ENCODE measurements at regions not wholly inside any gene's neighbourhood (a gene's known extent, or its start where the extent isn't known, plus 50 kb on each side); places are given as distances from the start of the nearest gene placed in this dataset.

DNA sequence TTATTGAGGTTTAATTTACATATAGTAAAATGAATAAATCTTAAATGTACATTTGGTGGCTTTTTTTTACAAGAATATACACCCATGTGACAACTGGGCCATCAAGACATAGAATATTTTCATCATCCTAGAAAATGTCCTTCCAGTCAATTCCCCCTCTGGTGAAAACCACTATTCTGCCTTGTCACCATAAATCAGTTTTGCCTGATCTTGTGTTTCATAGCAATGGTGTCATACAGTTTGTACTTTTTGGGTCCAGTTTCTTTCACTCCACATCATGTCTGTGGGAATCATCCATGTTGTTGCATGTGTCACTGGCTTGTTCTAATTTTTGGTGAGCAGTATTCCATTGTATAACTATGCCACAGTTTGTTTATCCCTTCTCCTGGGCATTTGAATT is 133.1 kb downstream of the PDCD6IP start:
- H3K36me3 Mint-ChIP-seq (ENCODE audit: low read depth), result no peaks in the 10 kb centered on the region
- ATAC-seq (ENCODE audit: low read depth), result no peak
- H3K9me3 Mint-ChIP-seq, result no peaks in the 10 kb centered on the region
- H3K27ac Mint-ChIP-seq, result no peak overlapping the region
- TF ChIP-seq, protein P1, sequence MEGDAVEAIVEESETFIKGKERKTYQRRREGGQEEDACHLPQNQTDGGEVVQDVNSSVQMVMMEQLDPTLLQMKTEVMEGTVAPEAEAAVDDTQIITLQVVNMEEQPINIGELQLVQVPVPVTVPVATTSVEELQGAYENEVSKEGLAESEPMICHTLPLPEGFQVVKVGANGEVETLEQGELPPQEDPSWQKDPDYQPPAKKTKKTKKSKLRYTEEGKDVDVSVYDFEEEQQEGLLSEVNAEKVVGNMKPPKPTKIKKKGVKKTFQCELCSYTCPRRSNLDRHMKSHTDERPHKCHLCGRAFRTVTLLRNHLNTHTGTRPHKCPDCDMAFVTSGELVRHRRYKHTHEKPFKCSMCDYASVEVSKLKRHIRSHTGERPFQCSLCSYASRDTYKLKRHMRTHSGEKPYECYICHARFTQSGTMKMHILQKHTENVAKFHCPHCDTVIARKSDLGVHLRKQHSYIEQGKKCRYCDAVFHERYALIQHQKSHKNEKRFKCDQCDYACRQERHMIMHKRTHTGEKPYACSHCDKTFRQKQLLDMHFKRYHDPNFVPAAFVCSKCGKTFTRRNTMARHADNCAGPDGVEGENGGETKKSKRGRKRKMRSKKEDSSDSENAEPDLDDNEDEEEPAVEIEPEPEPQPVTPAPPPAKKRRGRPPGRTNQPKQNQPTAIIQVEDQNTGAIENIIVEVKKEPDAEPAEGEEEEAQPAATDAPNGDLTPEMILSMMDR (IDR thresholded peaks at IDR 0.05), result no peak
- no peaks in the 10 kb centered on the region for H3K4me1 Mint-ChIP-seq
- DNase-seq, result no peak
- no peak overlapping the region for H3K4me3 Mint-ChIP-seq
- ChIA-PET POLR2A (no interaction called here), CTCF (no interaction called here)
- peaks cover 4% of the 10 kb centered on the region for H3K27me3 Mint-ChIP-seq
- intact Hi-C loops (cut with micrococcal nuclease), result no loop called here

DNA sequence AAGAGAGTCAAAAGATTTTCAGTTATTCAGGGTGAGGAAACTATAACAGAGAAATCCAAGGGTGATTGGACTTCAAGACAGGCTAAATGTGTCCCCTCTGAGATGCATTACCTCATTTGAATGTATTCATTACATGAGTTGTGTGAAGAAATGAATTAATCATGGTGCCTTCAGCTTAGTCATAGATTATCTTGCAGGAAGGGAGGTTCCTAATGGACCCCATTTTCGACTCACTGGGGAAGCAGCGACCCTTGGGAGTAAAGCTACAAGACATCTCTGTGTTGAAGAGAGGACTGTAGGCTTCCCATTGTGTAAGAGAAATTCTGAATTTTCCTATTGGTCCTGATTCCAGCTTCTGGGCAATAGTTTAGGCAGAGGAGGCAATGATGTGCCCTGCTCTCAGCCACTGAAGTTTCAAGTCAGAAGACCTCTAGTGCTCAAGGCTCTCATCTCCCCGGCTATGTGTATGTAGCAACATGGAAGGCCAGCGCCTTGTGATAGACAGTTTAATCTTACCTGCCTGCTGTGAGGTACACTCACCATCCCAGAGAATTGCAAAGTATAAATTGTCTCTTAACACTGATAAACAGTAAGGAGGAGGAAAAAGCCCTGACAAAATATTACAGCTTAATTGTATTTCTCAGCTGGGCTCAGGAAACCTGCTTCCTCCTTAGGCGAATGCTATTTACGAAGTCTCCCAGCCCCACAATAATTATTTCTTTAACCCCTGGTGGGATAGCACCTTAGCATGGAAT is 133.8 kb downstream of the PDCD6IP start:
- intact Hi-C loops (cut with micrococcal nuclease), result no loop called here
- H3K27me3 Mint-ChIP-seq, result peaks cover 7% of the 10 kb centered on the region
- no peaks in the 10 kb centered on the region for H3K36me3 Mint-ChIP-seq (ENCODE audit: low read depth)
- H3K4me3 Mint-ChIP-seq, result no peak overlapping the region
- no peaks in the 10 kb centered on the region for H3K4me1 Mint-ChIP-seq
- ATAC-seq (ENCODE audit: low read depth) (no peak), DNase-seq (no peak)
- CTCF ChIA-PET, result no interaction called here
- no peak overlapping the region for H3K27ac Mint-ChIP-seq
- no peaks in the 10 kb centered on the region for H3K9me3 Mint-ChIP-seq
- TF ChIP-seq, protein P1 (IDR thresholded peaks at IDR 0.05), result no peak
- POLR2A ChIA-PET, result no interaction called here

DNA sequence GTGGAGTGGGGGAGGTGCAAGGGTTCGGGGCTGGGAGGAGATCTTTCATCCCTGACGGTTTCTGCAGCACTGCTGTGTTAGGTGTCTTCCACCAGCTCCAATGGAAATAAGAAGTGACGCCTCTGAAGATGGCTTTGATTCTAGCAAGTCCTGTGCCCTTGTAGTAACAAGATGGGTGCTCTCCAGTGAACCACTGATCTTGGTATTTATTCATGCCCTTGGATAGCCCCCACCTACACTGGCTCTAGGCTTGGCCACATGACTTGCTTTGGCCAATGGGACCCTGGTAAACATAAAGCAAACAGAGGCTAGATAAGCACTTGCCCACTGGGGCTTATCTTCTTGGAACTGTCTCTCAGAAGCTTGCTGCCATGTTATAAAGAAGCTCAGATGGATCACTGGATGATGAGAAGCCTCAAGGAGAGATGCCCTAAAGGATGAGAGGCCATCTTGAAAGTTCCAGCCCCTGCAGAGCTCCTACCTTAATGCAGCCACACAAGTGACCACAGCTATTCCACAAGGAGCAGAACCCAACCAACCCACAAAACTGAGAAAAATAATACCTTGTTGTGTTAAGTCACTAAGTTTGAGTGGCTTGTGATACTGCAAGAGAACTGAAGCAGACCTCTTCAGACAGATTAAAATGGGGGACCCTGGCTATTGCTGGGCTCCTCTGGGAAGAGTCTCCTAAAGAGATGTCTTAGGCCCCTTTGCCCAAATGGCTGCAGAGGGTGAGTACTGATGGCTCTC is 137.9 kb downstream of the PDCD6IP start:
- H3K4me3 Mint-ChIP-seq, result no peak overlapping the region
- H3K36me3 Mint-ChIP-seq (ENCODE audit: low read depth), result no peaks in the 10 kb centered on the region
- intact Hi-C loops (cut with micrococcal nuclease), result no loop called here
- H3K27me3 Mint-ChIP-seq, result peaks cover 9% of the 10 kb centered on the region
- ATAC-seq (ENCODE audit: low read depth), result no peak
- no peak for DNase-seq
- CTCF ChIA-PET, result no interaction called here
- no peaks in the 10 kb centered on the region for H3K9me3 Mint-ChIP-seq
- no peak overlapping the region for H3K27ac Mint-ChIP-seq
- TF ChIP-seq, protein P1 (IDR thresholded peaks at IDR 0.05), result no peak
- H3K4me1 Mint-ChIP-seq, result no peaks in the 10 kb centered on the region
- POLR2A ChIA-PET, result no interaction called here

DNA sequence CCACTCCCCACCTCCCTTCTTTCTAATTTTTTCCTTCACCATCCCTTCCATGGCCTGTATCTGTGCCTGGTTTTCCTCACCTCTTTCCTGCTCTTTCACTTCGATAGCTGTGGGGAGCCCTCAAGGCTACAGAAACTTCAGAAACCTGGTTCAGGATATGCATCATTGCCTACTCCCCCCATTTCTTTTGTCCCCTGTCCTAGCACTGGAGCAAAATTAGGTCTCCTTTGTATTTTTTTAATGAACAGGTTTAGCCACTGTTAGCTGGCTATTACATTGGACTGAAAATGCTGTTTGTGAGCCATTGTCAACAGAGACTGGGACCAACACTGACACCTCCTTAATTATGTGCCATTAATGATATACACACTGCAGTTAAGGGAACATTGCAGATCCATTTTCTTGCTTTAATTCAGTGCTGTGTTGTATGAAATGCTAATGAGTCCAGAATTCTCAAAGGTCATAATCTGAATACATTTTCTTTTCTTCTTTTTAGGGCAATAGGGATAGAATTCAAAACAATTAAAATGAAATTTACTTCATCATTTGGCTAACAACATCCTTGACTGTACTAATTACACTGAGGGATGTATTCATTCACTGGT is 138.6 kb downstream of the PDCD6IP start:
- intact Hi-C loops (cut with micrococcal nuclease), result no loop called here
- TF ChIP-seq, protein P1 (IDR thresholded peaks at IDR 0.05), result no peak
- Mint-ChIP-seq H3K27me3 (peaks cover 9% of the 10 kb centered on the region), H3K9me3 (no peaks in the 10 kb centered on the region), H3K36me3 (ENCODE audit: low read depth) (no peaks in the 10 kb centered on the region), H3K27ac (no peak overlapping the region), H3K4me1 (no peaks in the 10 kb centered on the region), H3K4me3 (no peak overlapping the region)
- CTCF ChIA-PET, result no interaction called here
- POLR2A ChIA-PET, result no interaction called here
- DNase-seq (no peak), ATAC-seq (ENCODE audit: low read depth) (no peak)

DNA sequence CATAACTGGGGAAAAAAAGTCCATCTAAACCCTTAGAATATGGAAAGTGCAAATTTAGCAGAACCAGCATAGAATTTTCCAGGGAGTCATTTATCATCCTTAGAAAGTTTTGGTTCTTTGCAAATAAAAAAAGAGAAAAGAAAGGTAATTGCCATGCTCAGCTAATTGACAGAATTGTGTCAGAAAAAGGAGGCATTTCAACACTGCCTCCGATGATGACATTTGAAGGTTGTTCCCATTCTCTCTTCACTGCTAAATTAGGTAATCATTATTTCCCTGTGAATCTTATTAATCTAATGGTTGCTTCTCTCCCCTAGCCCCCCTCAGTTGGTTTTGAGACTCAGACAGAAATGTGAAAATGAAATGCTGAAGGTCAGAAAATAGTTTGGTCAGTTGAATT is 139.2 kb downstream of the PDCD6IP start:
- Mint-ChIP-seq H3K36me3 (ENCODE audit: low read depth) (no peaks in the 10 kb centered on the region), H3K4me1 (no peaks in the 10 kb centered on the region), H3K27me3 (peaks cover 9% of the 10 kb centered on the region), H3K9me3 (no peaks in the 10 kb centered on the region), H3K4me3 (no peak overlapping the region), H3K27ac (no peak overlapping the region)
- DNase-seq, result no peak
- POLR2A ChIA-PET, result no interaction called here
- ATAC-seq (ENCODE audit: low read depth), result no peak
- intact Hi-C loops (cut with micrococcal nuclease), result no loop called here
- CTCF ChIA-PET, result no interaction called here
- TF ChIP-seq, protein P1 (IDR thresholded peaks at IDR 0.05), result no peak

Measured in activated B cell treated with CpG ODN at 0.5 μM for 24 hours (primary cell).